ENCODE measurements at regions not wholly inside any gene's neighbourhood (a gene's known extent, or its start where the extent isn't known, plus 50 kb on each side); places are given as distances from the start of the nearest gene placed in this dataset.

DNA sequence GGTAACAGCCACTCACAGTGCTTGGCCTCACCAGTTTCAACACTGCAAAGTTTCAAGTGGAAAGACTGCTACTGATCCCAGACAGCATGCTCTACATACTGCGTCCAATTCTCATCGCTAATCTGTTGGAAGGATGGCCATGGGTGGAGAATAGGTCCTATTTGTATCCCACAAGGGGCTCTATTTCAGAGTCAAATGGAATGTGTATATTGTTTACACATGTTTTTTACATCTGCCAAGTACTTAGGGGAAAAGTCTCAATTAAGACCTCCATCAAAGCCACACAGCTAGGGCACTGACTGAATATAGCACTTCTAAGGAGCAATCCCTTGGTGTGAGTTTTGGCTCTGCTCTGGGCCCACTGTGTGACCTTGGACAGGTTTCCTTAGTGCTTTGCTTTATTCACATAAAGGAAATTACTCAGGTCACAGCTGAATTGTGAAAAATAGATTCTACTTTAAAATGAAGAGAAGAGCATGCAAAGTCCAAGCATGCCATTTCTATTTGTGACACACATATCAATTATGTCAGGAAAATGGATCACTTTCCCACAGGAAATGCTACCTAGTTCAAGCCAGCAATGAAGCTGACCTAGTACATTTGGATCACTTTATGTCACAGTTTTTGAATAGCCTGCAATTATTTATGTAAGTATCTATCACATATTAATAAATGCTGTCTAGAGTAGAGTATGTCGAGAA is 112.9 kb upstream of the STK17B start:
- ATAC-seq (peak; percentile 75 to 98 (median 86)), DNase-seq (no peak)
- intact Hi-C loops (cut with DNase I) = loop anchor here in 2 of 10 donors (10.0 kb wide), 1 partner anchor 209 kb away; no protein-coding TSS in a partner anchor
- peak overlapping the region in 9 of 10 donors; percentile 14 to 59 (median 48) for H3K27ac ChIP-seq
- no peak for TF ChIP-seq CTCF (IDR thresholded peaks at IDR 0.05)
- peaks cover 0 to 26% (median 0%) of the 10 kb centered on the region in 9 donors for H3K36me3 ChIP-seq
- H3K4me1 ChIP-seq = peaks cover 5 to 45% (median 24%) of the 10 kb centered on the region in 9 donors
- no peak overlapping the region for H3K4me3 ChIP-seq
- WGBS, 2 donors = 32 to 40% methylated on average over 3 of the region's 3 CpGs
- H3K9me3 ChIP-seq = no peaks in the 10 kb centered on the region
- no peaks in the 10 kb centered on the region for H3K27me3 ChIP-seq

DNA sequence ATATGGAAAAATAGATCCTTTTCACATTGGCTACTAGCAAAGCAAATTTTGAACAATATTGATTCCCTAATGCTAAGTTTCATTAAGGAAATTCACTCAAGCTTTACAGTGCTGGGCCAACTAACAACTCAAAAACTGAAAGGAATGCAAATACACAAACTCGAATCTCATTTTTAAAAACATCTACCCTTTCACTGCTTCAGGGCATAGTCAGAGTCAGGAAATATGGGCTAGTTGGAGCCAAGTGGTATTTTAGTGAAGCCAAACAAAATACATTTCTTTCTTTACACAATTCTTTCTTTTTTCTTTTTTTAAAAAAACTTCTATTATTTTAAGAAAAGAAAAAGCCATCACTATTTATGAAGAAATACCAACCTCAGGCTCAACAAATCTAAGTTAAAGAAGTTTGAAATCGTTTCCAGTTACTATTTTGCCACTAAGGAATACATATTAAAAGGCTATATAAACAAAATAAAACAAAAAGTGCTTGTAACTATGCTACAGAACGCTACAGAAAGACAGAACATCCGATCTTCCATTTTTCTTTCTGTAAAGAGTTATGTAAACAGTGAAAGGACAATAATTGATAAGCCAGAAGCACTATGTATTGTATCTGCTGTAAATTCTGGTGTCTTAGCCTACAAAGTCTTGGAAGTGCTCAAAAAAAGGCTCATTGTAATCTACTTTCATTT is 113.6 kb upstream of the STK17B start:
- WGBS, 2 donors = 47 to 60% methylated on average over 4 of the region's 4 CpGs
- intact Hi-C loops (cut with DNase I) = loop anchor here in 2 of 10 donors (10.0 kb wide), 1 partner anchor 210 kb away; no protein-coding TSS in a partner anchor

DNA sequence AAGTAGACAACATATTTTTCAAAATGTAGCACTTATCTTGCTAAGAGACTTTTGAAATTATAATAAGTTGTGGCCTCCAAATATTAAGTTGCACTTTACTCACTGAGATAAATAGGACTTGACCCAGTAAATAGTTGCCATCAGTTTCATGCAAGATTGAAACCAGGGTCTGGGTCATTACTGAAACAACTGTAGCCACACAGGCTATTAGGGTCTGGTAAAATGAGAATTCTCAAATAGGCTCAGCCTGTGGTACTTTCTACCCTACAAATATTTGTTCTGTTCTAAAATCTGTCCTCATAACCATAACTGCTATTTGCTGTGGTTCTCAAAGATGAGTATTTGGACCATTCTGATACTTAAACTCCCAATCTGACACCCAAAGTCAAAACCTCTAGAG is 115.4 kb upstream of the STK17B start:
- ATAC-seq = no peak
- Histone ChIP-seq H3K4me3 (no peak overlapping the region), H3K4me1 (peaks cover 5 to 69% (median 47%) of the 10 kb centered on the region in 9 donors), H3K27me3 (no peaks in the 10 kb centered on the region), H3K36me3 (peaks cover 0 to 29% (median 0%) of the 10 kb centered on the region in 9 donors), H3K9me3 (no peaks in the 10 kb centered on the region), H3K27ac (no peak overlapping the region)
- TF ChIP-seq CTCF (IDR thresholded peaks at IDR 0.05) = no peak
- no peak for DNase-seq
- intact Hi-C loops (cut with DNase I) = loop anchor here in 2 of 10 donors (10.0 kb wide), 1 partner anchor 212 kb away; no protein-coding TSS in a partner anchor

More for the DNA sequence above, 113.6 kb upstream of the STK17B start:
- Histone ChIP-seq H3K27ac (peak overlapping the region in 8 of 10 donors; percentile 14 to 59 (median 50)), H3K4me1 (peaks cover 5 to 52% (median 31%) of the 10 kb centered on the region in 9 donors), H3K27me3 (no peaks in the 10 kb centered on the region), H3K4me3 (no peak overlapping the region), H3K9me3 (no peaks in the 10 kb centered on the region), H3K36me3 (peaks cover 0 to 19% (median 0%) of the 10 kb centered on the region in 9 donors)
- no peak for ATAC-seq
- no peak for TF ChIP-seq CTCF (IDR thresholded peaks at IDR 0.05)
- no peak for DNase-seq

GRCh38 chr2:196287523-196287922 is 116.1 kb upstream of the STK17B start:
- DNase-seq (no peak), ATAC-seq (no peak)
- intact Hi-C loops (cut with DNase I) = loop anchor here in 2 of 10 donors (10.0 kb wide), 1 partner anchor 213 kb away; no protein-coding TSS in a partner anchor
- 95 to 100% methylated on average over 1 of the region's 1 CpG for WGBS, 2 donors
- no peak for TF ChIP-seq CTCF (IDR thresholded peaks at IDR 0.05)
- no peaks in the 10 kb centered on the region for H3K27me3 ChIP-seq
- H3K36me3 ChIP-seq = peaks cover 0 to 36% (median 0%) of the 10 kb centered on the region in 9 donors
- no peak overlapping the region for H3K4me3 ChIP-seq
- H3K27ac ChIP-seq = no peak overlapping the region
- H3K4me1 ChIP-seq = peaks cover 5 to 76% (median 54%) of the 10 kb centered on the region in 9 donors
- H3K9me3 ChIP-seq = no peaks in the 10 kb centered on the region
